HuH-7 (cell line): ENCODE measurements at regions not wholly inside any gene's neighbourhood (a gene's known extent, or its start where the extent isn't known, plus 50 kb on each side); places are given as distances from the start of the nearest gene placed in this dataset.

Experiments used
- DNase-seq: peaks from one replicate; pipeline ENCODE4 v3.0.0; 2011; ENCODE audit warnings: low spot score

DNA sequence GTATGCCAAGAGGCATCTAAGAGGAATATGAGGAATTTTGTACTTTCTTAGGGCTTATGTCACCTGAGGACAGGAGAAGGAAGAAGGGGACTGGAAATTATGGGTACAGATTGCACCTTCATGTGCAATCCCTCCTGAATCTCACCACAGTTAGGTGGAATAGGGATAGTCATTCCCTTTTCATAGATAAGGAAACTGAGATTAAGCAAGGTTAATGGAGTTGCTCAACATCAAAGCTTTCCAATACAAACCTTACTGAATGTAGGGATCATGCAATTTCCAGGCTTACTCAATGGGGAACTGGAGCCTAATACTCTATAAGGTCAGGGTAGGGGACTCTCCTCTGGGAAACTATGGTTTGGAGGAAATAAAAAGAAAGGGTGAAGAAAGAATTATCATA is 133.0 kb downstream of the C11orf87 start:
- DNase-seq = no peak

DNA sequence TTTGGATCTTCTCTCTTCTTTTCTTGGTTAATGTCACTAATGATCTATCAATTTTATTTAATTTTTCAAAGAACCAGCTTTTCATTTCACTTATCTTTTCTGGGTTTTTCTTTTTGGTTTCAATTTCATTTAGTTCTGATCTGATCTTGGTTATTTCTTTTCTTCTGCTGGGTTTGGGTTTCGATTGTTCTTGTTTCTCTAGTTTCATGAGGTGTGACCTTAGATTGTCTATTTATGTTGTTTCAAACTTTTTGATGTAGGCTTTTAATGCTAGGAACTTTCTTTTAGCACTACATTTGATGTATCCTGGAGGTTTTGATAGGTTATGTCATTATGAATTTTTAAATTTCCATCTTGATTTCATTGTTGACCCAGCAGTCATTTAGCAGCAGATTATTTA is 142.3 kb downstream of the C11orf87 start:
- DNase-seq = no peak

DNA sequence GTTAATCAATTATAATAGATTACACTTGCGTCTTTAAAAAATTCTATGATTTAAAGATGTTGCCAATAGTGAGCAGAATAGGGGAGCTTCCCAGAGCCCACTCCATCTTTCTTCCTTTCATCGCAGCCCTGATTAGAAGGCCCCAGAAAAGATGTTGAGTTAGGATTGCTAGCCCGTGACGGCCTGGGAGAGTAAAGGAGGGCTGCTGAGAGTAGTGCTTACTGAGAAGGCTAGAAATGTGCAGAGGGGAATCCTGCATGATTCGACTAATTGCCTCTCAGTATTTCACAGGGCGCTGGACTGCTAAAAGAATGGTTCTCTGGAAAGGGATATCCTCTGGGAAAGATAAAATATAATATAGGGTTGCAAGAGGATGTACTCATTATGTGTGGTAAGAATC is 160.5 kb downstream of the C11orf87 start:
- no peak for DNase-seq

DNA sequence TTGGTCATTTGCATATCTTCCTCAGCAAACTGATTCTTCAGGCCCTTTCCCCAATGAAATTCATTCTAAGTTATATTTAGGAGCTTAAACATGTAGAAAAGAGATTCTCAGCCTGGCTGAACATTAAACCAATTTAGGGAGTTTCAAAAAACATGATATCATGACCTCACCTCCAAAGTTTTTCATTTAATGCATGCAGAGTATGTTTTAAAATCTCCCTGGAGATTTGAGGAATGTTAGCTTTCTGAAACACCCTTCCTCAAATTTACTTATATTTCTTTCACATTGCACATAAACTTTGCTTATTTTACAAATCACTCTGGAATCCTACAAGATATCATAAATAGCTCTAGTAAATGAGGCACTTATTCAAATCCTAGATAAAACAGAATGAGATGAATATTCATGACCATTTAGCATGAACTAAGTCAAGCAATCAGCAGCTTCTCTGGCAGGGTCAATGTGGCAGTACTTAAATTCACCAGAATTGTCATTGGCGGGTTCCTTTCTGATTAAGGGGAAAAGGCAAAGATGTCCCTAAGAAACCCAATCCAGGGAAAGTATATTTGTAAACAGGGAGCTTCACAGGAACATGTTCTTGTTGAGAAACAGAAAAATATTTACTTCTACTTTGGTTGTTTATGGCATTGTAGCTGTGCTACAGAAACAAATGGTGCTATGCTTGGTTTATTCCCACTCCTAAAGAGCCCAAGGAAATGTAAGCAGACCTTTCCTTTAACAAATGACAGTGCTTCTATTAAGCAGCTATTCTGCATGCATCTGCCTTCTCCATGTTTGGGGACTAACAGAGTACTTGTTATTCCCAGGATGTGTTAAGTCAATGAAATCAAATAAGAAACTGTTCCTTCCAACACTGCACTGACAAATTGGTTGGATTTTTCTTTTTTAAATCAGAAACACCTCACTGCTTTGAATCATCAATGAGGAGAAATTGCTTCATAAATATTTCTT is 162.3 kb downstream of the C11orf87 start:
- DNase-seq = no peak

DNA sequence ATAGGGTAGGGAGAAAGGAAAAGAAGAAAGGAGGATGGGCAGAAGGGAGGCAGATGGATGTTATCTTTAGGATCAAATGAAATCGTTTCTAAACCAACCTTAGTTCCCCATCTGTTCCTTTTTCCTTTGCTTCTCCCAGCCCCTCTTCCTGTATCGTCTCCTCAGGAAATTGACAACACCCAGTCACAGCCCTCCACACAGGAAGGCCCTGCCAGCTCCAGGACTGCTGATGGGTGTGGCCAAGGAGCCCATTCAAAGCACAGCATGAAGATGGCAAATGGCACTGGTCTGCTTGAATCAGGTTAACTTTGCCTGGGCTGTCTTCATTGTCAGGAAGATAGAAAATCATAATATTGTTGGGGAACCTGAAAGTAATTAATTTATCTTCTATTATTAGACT is 164.8 kb downstream of the C11orf87 start:
- no peak for DNase-seq

DNA sequence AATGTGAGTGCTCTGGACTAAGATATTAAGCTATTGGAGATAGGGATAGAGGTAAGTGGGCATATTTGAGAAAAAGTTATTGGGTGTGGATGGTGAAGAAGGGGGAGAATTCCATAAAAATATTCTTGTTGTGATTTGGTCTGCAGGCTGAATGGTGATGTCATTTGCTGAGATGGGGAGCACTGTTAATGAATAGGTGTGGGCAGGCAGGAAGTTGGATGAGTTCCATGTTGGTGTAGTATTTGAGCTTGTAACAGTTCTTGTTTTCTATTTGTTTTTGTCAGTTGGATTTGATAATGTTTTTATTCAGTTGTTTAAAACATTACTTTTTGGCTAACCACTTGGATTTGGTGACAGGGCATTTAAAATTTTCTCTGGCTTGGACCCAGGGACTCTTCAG is 168.8 kb downstream of the C11orf87 start:
- DNase-seq = no peak

DNA sequence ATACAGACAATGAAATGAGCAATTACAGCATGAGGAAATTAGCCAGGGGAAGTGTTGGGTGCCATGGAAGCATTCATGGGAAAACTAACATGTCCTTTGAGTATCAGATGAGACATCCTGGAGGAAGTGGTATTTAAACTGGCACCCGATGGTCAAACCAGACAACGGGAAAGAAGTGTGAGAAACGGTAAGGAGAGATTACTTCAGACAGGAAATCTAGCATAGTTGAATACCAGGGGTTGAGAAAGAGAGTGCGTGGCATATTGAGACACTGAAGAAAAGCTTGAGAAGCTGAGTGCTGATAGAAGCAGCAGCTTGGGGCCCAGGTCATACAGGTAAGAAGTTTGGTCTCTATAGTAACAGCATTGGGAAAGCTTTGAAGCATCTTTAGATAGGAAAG is 175.3 kb downstream of the C11orf87 start:
- no peak for DNase-seq

DNA sequence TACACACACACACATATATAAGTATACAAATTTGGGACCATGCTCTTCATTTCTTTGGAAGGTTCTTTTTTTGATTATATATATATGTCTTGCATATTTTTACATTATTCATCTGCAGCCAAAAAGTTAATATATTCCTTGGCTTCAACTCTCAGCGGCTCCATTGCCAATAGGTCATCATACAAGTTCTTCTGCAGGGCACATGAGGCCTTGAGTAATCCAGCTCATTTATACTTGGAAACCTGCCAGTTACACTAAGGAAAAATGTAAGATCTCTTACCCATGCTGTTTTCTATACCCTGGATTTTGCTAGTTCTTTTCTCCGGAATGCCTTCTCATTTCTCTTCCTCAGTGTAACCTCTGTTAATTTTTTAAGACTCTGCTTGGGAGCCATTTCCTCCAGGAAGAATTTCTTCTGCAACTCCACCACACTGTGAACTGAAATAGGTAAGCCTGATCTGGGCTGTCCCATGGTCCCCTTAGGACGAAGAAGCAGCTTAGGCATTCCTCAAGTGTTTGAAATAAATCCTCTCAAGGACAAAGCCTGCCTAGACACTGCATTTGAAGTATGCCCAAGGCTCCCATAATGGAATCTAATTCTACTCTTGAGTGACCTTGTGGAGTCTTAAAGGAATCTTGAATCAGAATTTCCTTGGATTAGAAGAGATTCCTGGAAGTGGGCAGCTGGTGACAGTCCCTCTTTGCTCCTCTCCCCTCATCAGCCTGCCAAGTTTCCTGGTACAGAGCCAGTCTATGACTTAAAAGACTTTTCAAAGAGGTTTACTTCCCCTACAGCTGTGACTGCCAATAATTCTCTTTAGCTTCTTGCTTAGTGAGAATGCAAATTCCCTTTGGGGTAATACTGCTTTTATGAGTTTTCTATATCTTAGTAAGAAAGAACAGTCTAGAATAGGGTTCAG is 182.8 kb downstream of the C11orf87 start:
- no peak for DNase-seq

DNA sequence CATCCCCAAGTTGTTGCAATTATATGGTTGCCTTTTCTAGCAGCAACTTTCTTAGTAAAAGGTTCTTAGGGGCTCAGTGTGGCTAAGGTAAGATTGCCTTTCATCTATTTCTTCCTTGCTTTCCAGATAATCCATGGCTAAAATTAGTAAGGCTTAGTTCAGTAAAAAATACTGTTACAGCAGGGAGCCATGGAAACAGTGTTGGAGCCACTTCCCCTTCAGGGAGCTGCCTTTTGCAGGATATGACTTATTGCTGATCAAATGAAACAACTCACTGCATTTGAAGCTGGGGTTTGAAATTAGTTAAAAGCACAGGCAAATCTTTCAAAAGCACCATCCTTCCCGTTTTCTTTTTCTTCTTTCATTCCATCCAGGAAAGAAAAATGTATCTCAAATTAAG is 184.3 kb downstream of the C11orf87 start:
- DNase-seq = no peak

DNA sequence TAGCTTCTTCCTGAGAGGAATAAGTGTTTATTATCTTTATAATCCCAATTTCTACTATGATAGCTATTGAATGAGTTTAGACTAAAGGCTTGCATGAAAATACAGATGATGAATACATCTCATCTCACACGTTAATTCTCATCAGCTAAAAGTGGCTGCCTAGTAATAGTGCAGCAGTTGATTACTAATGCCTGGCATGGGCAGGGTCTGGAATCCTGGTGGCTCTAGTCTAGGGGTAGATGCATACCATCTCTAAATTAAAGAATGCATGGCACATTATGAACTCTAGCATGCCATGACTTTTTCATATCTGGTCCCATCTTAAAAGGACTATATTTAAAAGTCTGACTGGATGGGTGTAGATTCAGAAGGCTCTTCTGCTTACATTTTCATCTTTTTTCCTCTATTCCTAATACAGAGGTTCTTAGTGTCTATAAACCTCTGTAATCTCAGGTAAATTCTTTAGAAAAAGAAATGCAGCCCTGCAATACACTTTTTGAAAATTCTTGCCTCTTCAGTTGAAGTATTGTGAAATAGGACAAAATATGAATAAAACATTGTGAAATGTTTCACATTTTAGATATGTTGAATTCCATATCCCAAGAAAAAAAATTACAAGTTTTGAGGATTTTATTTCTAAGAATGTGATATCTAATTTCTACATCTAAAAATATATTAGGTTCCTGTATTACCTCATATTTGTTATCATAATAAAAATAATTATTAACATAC is 187.6 kb downstream of the C11orf87 start:
- no peak for DNase-seq

DNA sequence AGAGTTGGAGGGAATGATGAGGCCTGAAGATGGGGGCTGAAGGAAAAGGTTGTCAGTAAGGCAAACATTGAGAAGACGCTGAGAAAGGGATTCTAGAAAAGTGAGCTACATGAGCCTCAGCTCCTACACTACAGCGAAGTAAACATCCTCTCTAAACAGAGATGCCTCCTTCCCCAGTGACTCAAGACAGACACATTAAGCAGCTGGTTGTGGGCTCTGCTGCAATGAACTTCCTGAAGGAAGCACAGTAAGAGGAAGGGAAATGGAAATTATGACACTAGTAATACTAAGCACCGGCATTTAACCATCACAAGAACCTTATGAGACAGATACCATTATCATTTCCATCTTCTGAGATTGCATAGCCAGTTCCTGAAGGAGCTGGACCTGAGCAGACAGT is 190.5 kb downstream of the C11orf87 start:
- DNase-seq = no peak

DNA sequence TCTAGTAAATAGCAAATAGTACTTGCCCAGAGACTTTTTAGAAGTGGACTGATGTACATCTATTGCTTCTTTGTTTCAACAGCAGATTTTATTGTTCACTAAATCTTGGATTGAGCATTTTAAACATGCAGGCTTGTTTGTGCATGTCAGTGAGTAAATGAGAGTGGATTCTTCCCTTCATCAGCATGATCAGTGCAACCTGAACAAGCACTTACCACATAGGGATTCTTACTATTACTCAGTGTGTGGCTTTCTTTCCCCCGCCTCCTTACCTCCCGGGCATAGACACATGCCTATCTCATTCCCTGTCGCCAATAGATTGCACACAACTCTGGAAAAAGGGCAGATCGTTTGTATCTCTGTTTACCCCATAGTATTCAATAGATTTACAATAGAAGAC is 197.5 kb downstream of the C11orf87 start:
- no peak for DNase-seq

DNA sequence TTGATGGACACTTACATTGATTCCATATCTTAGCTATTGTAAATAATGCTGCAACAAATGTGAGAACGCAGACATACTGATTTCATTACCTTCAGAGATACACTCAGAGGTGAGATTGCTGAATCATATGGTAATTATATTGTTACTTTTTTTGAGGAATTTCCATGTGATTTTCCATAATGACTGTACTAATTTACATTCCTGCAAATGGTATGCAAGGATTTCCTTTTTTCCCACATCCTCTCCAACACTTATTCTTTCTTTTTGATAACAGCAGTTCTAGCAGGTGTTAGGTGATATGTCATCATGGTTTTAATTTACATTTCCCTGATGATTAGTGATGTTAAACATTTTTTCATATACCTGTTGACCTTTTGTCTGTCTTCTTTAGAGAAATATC is 207.7 kb downstream of the C11orf87 start:
- no peak for DNase-seq

DNA sequence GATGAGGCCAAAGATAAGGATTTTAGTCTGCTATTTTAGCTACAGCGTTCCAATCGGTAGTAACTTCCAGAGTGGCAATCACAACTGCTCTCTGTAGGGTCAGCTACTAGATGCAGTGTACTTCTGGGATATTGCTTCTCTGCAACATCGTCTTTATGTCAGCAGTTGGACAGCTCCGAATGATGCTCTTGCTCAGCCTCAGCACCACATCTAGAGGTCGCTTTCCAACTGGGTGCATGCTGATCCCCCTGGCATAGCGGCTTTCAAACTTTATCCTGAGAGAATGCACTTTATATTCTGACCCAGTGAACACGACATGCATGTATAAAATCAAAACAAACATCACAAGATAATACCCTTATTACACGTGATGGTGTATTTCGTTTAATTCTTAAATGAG is 219.6 kb downstream of the C11orf87 start:
- no peak for DNase-seq

DNA sequence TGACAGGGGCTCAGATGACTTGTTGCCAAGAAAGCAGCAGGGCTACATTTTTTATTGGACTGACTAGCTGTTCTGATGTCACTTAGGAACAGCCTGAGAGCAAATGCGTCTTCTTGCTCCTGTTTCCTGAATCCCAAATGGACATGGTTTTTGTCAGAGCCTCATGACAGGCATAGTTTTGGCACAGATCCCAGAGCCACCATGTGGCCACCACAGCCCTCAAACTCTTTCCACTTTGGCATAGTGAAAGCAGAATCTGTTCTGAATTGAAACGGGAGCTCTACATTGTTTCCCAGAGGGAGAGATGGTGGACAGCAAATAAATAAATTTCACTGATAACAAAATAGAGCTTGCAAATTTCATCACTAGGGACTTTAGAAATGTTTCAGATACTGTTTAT is 222.2 kb downstream of the C11orf87 start:
- no peak for DNase-seq

DNA sequence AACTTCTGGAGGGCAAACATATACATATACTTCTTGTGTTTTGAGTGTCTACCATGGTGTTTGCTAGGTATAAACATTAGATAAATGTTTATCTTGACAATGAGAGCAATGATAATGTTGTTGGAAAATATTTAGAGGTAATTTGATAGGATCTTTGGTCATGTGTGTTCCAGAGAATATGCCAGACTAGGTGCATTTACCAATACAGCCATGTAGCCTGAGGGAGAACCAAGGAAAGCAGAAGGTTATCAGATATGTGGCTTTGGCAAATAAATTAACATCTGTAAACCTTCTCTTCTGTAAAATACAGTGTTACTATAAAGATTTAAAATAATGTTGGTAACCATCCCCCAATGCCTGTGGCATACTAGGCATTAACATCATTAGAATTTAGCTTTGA is 226.8 kb downstream of the C11orf87 start:
- no peak for DNase-seq

DNA sequence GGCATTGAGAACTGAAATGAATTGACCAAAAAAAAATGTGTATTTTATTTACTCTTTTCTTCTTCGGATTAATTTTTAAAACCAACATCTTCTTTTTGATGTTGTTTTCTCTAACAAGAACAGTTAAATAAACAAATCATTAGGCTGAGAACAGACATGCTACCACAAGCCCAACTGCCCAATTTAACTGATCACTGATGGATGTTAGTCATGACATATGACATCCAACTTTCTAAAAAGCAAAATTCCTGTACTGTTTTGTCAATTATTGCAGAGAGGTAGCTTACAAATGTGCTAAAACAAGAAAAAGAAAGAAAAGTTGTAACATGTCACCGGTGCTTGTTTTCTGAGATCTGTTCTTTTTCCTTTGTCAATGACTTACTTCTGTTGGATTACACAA is 232.1 kb downstream of the C11orf87 start:
- DNase-seq = no peak

DNA sequence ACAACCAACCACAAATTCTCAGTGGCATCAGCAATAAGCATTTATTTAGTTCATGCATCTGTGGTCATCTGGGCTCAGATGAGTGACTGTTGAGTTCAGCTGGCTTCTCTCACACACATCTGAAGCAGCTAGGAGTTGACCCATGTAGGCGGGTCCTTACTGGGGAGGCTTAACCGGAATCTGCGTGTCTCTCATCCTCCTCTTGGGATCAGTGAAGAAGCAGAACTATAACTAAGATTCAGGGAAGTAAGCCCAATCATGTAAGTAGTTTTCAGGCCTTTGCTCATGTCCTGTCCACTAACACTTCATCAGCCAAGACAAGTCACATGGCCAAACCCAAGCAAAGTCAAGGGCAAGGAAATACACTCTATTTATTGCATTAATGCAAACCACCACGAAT is 236.2 kb downstream of the C11orf87 start:
- DNase-seq = no peak

DNA sequence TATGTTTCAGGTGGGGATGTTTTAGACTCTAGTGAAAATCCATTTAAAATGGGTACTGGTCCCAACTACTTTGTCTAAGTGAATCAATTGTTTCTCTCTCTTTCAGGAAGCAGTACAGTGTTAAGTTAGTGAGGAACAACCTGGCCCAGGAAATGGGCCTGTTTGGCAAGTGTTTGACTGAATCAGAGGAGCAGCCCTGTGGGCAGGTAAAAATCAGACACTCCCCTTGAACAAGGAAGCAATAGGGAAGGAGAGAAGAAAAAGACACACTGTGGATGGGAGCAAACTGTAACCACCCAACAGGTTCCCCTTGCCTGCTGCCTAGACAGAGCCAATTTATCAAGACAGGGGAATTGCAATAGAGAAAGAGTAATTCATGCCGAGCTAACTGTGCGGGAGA is 245.7 kb downstream of the C11orf87 start:
- DNase-seq = no peak

DNA sequence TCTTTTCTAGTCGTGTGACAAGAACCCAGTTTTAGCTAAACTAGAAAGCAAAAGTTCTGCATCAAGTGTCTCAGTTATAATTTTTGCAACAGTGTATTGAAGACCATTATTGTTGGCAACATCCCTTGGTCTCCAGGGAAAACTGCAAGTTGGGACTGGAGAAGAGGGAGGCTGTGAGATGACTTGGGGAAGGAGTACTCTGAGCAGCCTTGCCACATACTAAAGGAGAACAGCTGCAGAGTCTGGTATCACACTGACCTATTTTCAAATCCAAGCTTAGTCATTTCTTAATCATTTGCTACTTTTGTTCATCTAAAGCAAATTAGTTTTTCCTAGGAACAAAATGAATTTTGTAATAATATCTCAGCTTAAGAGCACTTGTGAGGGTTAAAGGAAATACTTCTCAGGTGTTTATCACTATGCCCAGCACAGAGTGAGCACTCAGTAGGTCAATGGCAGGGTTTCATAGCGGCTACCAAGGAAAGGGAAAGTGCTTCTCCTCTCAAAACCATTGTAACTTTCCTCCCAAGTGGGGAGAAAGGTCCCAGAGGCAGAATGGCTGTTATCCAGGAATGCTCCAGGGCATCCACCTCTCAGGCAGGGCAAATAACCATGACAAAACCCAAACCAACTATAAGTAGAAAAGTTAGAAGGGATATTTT is 247.1 kb downstream of the C11orf87 start:
- DNase-seq = no peak

DNA sequence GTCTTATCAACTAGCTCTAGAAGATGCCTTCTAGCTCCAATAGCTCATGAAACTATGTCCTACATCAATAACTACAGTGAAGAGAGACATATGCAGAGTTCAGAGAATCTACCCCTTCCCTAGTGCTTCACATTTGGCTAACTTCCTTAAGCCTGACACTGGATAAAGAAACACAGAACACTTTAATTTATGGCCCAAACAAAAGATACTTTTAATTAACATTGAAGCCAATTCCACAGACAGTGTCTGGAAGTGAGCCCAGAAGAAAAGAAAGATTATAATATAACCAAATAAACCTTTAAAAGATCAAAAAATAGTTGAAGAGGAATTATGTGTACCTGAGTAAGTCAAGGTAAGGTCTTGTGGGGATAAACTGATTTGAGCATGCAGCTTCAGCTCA is 255.2 kb downstream of the C11orf87 start:
- no peak for DNase-seq

DNA sequence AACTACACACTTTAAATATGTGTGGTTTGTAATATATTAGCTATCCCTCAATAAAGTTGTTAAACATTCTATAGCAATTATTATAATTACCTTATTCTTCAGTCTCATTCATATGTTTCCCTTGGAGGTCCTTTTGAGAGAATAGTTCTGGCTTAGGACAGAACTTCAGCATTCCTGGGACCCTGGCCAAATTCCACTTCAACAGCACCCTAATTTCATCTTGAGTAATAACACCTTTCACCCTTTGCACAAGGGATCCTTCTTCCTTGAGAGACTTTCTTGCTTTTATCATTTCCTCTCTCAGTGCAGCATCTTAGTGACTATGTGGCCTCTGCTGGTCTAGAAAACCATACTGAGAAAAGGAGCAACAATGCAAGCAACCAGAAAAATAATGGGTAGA is 255.9 kb downstream of the C11orf87 start:
- no peak for DNase-seq
